HuH-7 (cell line): ENCODE measurements at regions not wholly inside any gene's neighbourhood (a gene's known extent, or its start where the extent isn't known, plus 50 kb on each side); places are given as distances from the start of the nearest gene placed in this dataset.
"Not testable (repeated sequence)": the region's sequence is repeated elsewhere in the genome, so short reads cannot be mapped to it uniquely, and the experiment has no call there.

Experiments used
- DNase-seq: peaks from one replicate; pipeline ENCODE4 v3.0.0; 2011; ENCODE audit warnings: low spot score

DNA sequence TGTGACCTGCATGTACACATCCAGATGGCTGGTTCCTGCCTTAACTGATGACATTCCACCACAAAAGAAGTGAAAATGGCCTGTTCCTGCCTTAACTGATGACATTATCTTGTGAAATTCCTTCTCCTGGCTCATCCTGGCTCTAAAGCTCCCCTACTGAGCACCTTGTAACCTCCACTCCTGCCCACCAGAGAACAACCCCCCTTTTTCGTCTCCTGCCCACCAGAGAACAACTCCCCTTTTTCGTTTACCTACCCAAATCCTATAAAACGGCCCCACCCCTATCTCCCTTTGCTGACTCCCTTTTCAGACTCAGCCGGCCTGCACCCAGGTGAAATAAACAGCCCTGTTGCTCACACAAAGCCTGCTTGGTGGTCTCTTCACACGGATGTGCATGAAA is 212.2 kb downstream of the KITLG start:
- not testable (repeated sequence) for DNase-seq

DNA sequence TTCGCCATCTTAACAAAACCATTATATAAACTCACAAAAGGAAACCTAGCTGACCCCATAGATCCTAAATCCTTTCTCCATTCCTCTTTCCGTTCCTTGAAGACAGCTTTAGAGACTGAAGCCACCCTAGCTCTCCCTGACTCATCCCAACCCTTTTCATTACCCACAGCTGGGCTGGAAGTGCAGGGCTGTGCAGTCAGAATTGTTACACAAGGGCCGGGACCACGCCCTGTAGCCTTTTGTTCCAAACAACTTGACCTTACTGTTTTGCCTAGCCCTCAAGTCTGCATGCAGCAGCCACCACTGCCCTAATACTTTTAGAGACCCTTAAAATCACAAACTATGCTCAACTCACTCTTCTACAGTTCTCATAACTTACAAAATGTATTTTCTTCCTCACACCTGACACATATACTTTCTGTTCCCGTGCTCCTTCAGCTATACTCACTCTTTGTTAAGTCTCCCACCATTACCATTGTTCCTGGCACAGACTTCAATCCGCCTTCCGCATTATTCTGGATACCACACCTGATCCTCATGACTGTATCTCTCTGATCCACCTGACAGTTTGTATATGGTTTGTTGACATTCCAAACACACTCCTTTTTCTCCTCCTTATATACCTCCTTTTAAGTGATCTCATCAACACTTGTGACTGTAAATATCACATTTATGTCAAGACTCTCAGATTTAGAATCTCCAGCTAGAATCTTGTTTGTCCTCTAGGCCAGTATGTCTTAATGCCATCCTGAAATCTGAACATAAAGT is 208.7 kb downstream of the KITLG start:
- no peak for DNase-seq

DNA sequence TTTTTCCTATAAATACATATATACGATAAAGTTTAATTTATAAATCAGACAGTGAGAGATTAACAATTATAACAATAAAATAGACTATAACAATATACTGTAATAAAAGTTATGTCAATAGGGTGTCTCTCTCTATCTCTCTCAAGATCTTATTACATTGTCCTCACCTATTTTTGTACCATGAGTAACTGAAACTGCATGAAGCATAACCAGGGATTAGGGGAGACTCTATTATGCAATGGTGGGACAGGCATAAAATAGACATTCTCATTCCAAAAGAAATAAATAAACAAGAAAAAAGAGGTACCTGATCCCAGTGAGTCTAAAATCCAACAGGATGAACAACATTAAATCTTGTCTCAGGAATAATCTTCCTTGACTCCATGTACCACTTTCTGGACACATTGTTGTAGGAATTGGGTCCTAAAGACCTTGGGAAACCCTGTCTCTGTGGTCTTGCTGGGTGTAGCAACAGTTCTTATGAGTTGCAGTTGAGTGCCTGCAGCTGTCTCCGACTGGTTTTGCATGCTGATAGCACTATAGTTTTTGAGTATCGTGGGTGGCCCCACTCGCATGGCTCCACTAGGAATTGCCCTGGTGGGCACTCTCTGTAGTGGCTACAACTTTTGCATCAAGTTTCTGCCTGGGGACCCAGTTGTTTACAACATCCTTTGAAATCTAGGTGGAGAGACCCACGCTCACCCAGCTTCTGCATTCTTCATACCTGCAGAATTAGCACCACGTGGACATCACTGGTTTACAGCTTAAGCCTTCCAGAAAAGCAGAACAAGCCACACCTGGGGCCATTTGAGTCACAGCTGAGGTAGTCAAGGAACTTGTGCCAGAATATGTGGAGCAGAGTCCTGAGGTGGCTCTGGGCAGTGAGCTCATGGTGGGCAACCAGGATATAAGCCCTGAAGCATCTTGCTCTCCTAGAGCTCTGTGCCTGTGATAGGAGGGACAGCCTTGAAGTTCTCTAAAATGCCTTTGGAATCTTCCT is 204.7 kb downstream of the KITLG start:
- DNase-seq = no peak

DNA sequence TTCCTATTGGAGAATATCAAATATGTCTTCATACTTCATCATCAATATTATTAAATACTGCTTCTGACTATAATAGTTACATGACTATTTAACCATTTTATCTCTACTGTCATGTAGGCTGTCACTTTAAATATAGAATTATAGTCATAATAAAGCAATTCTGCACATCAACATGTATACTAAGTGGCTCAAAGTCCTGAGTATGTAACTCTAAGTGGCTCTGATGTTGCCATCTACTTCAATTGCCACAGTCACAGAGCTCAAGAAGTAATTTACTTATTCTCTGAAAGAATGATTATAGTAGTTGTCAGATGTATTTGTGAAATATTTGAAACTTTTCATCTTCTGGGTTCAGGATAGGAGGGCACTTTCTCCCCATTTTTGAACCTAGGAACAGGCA is 202.3 kb downstream of the KITLG start:
- DNase-seq = no peak

DNA sequence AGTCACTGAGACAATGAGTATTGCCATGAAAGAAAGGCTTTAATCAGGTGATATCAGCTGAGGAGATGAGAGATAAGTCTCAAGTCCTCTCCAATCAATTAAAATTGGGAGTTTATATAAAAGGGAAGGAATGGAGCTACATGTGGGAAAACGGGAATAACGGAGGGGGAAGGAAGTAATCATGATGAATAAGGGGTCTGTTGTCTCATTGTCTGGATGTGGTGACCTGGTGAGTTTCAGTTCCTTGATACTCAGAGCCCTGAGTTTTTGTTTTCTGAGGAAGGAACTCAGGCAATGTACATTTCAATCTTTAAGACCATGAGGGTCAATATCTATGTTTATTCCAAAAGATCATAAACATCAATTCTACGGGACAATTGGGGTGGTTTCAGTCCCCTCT is 198.8 kb downstream of the KITLG start:
- DNase-seq = no peak

DNA sequence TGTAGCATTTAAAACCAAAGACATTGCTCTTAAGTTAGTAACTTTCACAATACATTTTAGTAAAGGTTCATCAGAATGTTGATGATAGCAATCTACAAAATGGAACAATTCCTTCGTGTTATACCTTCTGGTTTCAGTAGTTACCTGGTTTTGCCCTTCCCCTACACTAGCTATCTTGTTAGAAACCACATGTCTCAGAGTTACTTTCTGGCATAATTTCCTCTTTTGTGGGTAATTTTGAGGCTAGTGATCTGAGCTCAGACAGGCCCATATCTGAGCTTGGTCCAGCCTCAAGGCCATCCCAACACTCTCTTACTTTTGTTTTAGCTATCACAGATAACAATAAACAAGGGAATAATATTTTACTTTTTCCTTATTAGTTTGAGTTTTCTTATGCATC is 196.9 kb downstream of the KITLG start:
- DNase-seq = no peak

DNA sequence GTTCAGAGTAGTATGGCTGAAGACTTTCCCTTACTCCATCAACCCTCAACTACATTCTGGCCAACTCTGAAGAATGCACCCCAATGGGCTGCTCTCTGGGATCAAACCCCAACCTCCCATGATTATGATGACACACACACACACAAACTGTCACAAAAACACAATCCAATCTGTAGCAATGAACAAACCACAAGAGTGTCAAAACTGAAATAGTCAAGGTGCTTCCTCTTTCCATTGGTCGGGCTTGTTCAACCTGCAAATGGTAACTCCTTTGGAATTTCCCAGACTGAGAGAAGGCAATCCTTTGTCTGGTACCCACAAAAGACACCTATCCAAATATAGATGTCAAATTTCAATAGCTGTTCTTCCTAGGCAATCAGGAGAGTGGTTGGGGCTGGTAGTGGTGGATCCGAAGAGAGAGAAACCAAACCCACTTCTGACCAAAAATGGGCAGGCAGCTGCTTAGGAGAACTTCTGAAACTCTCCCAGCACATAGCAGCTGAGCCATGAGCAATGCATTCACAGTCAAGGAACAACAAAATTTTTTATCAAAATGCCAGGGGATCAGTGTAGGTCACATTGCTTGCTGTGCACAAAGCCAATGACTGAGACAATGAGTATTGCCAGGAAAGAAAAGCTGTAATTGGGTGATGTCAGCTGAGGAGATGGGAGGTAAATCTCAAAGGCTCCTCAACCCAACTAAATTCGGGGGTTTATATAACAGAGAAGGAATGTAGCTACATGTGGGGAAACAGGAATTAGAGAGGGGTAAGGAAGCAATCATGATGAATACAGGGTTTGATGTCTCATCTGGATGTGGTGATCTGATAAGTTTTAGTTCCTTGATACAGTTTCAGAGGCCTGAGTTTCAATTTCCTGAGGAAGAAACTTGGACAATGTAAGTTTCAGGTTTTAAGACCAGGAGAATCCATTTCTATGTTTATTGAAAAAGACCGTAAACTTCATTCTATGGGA is 191.4 kb downstream of the KITLG start:
- DNase-seq = no peak

DNA sequence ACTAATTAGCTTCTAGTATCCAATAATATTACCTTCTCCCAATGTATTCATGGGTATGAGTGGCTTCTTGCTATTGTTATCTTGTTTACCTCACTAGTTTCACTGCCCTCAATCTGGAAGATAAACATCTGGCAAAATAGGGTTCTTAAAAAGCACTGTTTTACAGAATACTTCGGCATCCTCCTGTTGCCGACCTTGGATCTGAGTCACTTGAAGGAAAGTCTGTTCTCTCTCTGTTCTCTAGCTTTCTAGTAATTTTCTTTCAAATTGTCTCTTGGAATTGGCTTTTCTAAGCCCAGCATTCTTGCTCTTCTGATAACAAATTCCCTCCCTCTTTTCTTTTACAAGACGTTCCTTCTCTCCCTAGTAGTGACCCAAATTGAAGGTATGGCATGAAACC is 189.5 kb downstream of the KITLG start:
- DNase-seq = no peak

DNA sequence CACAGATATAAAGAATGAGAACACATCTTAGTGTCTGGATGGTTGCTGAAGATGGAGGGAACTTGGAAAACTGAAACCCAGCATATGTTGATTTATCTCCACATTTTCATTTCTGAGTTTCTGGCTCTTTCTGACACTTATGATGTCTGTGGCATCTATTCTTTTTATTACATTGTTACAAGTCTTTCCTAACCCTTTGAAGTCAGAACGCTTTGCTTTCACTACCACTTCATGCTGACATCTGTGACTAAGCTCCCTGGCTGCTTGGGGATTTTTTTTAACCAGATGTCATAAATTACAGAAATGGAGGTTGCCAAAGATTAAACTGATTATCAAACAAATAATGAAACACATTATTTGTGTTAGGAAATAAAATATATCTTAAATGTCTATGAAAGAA is 188.7 kb downstream of the KITLG start:
- DNase-seq = no peak

DNA sequence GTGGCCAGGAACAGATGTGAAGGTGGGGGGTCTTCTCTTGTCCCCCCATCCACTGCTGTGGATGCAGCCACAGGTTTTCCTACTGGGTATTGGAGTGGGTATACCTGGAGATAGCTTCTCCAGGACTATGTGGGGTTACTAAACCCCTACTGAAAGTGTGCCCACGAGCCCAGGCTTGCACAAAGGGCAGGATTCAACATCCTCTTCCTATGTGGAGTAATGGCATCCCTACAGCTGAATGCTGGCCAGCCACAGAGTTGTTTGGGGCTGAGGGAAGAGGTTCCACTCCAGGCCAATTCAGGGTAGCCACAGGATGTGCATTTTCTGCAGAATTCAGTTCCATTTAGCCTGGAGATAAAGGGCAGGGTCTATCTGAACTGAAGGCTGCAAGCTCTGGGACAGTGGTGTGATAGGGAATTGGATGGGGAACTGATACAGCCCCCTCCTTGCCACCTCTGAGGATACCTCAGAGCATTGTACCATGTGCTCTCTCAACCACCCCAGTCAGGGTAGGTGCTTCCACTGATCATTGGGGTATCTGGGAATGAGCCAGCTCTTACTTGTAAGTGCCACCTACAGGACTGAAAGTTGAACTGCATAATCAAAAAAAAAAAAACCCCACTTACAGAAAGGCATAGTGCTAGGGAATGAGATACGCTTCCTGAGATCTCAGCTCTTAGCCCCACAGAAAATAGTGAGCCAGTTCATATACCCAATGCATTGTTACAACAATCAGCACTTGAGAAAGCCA is 187.1 kb downstream of the KITLG start:
- peak; percentile 22 for DNase-seq

DNA sequence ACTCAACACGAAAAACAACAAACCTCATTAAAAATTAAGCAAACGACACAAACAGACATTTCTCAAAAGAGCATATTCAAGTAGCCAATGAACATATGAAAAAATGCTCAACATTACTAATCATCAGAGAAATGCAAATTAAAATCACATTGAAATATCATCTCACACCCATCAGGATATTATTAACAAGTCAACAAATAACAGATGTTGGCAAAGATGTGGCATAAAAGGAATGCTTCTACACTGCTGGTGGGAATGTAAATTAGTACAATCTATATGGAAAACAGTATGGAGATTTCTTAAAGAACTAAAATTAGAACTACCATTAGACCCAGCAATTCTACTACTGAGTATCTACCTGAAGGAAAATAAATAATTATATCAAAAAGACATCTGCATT is 182.2 kb downstream of the KITLG start:
- no peak for DNase-seq

DNA sequence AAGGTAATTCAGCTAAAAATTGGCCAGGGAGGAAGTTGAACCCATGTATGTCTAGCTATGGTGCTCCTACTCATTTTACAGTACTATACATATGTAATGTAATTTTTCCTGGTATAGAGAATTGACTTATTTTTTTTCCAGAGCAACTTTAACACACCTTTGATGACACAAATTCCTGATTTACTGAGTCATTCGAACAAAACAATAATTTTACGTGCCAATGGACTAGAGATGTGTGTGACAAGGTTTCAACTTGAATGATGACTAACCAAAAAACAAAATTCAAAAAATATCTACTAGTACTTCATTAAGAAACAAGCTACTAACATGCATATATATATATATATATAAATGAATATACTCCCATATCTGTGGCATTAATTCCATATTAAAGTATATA is 180.5 kb downstream of the KITLG start:
- DNase-seq = no peak

DNA sequence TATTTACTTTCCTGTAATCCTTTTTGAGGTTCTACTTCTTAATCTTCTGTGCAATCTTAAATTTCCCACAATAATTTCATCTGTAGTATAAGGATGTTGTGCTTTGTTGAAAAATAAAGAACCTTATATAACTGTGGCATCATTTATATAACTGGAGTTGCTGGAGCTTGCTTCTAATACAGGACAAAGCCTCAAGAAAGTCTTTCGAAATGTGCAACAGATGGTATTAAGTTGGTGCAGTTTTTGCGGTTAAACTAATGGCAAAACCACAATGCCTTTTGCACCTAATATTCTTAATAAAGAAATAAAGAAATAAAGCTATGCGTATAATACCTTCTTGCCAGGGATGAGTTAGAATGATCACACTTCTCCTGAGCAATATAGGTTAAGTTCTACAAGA is 180.0 kb downstream of the KITLG start:
- no peak for DNase-seq

DNA sequence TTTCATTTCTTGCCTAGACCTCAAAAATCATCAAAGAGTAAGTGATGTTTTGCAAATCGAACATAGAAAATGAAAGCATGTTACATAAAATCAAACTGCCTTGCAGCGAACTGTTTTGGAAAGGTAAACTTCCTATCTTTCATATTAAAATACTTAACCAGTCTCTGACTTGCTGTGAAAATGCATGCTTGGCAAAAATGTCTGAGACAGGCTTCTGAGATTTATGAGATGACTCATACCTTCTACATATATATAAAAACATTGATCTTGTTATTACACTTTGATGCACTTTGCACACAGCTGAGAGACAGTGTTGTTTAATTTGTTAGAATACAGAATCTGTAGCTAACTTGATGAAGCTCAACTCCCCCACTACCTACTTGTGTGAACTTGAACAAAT is 179.1 kb downstream of the KITLG start:
- DNase-seq = no peak

DNA sequence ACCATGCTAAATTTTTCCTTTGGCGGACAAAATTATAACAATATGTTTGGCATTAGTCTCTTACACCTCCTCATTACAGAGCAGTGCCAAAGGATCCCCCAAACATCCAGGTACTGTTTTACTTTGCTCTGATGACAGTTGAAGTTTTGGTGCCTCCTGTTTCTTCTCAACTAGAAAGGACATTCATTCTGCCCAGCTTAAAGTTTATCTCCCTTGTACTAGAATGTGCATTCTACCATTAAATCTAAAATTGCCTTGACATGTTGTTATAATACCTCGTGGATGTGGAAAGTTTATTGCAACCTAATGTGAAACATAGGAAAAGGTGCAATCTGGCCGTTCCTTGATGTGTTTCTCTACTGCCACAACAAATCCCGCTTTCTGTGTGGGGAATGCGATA is 173.4 kb downstream of the KITLG start:
- DNase-seq = no peak

DNA sequence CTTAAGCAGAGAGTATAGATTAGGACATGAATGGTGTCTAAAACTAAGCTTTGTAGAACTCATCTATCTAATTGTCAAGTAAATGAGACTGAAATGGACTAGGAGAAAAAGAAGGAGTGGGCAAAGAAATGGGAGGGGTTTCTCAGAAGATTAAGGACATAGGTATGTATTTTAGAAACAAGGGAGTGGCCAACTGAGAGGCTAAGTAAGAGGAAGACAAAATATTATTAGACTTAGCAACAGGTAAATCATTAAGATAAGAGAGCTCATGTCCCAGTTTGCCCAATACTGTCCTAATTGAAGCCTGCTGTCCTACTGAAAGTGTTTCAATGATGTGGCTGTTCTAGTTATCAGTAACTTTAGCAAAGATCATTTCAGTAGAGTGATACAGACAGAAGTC is 171.4 kb downstream of the KITLG start:
- no peak for DNase-seq

DNA sequence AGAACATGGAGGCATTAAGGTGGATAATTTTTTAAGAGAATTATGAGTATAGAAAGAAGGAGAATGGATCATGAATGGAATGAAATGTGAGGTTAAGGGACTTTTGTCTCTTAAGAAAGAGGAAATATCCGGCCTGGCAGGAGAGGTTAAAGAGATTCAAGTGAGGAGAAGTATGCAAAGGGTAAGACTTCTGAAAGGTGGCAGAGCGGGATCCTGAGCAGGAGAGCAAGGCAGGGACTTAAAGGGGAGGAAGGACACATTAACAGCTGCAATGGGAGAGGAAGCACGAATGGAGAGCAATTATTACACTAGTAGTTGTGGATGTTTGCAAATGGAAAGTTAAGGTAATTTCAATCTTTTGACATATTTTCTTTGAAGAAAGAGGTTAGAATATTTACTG is 171.0 kb downstream of the KITLG start:
- no peak for DNase-seq

DNA sequence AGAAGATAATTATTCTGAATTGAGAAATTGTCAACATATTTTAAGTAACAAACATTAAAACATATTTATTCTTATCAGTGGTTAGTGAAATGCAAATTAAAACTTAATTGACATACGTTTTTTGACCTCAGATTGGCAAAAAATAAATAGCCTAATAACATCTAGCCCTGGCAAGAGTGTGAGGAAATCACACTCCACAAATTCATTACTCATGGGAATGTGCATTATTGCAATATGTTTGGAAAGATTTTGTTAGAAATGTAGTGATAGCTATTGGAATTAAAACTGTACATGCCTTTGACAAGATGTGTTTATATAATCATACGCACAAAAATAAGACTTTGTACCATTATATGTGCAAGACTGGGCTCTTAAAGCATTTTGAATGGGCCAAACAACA is 168.6 kb downstream of the KITLG start:
- DNase-seq = no peak

DNA sequence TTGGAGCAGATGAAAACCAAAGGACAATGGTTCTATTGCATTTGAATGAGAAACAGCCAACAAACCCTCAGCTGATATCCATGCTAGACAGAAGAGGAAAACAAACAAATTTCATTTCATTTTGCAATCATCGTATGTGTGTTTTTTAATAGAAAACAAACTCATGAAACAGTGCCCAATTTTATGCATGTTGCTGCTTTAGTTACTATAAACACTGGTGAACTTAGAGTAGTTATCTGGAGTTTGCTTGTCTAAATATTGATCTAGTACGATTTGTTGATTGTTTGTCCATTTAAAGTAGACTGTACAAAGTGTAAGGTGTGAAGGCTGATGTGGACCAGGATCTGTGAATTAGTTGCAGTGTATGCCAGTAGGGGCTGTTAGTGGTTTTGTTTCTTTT is 166.6 kb downstream of the KITLG start:
- no peak for DNase-seq

DNA sequence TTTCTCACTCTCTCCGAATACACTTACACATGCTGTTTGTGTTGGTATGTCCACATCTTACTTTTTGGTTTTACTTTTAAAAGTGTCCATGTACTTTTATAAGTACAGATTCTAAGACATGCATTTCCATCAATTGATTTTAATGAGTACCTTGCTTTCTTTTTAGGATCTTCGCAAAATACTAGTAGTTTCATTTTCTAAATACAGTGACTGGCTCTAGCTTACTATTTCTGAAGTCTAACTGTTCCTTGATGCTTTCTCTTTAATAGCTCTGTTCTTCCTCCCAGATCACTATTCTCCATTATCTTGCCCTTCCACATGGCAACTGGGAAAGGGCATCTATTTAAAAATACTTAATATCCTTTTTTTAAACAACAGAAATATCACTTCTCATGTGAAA is 164.1 kb downstream of the KITLG start:
- no peak for DNase-seq

DNA sequence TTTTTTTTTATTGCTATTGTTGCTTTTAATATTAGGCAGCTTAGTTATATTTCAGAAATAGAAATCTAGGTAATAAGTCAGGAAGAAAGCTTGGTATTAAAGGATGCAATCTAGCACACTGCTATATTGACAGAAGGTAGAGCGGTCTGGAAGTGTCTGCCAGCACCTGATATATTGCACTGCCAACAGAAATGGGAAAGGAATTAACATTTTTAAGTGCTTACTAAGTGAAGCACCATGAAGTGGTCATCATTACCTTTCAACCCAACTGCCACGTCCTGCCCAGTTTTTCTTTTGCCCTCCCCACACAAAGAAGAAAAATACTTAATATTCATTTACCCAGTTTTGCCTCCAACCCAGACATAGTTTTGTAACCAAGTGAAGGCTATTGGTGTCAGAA is 163.5 kb downstream of the KITLG start:
- DNase-seq = no peak
